HEK293 (cell line): ENCODE measurements at regions not wholly inside any gene's neighbourhood (a gene's known extent, or its start where the extent isn't known, plus 50 kb on each side); places are given as distances from the start of the nearest gene placed in this dataset.

ENCODE experiments used
- CTCF ChIA-PET: fragments of 350-600 bp; formaldehyde crosslinking; extraction: SDS; loops from one replicate; lab custom pipeline; 2021; ENCODE audit warnings: antibody characterized with exemption; lab: Yijun Ruan, JAX
- POLR2A ChIA-PET: fragments of 300-600 bp; formaldehyde crosslinking; extraction: SDS; loops from one replicate; lab custom pipeline; 2020; ENCODE audit warnings: antibody characterized with exemption, inconsistent platforms; lab: Yijun Ruan, JAX
- H3K27ac ChIP-seq: fragments of 200-500 bp; sonication (Bioruptor generic); 2 replicates; pipeline ENCODE4 v1.5.1; 2014; ENCODE audit warnings: low read depth, low read length, control low read depth, inconsistent platforms; ENCODE audit errors: extremely low read depth
- H3K36me3 ChIP-seq, 2 experiments: fragments of 200-500 bp in 1 of 2; sonication (Bioruptor generic) in 1 of 2; 1 replicate in 1 of 2; 2 replicates in 1 of 2; pipeline ENCODE4 v1.5.1; 2014 to 2017; ENCODE audit warnings: inconsistent platforms in 2 of 2, low read length in 2 of 2; ENCODE audit not compliant: control insufficient read depth in 2 of 2, insufficient read depth in 1 of 2
- H3K4me1 ChIP-seq: fragments of 200-500 bp; sonication (Bioruptor generic); 2 replicates; pipeline ENCODE4 v1.5.1; 2014; ENCODE audit warnings: mild to moderate bottlenecking, low read length, inconsistent platforms; ENCODE audit not compliant: control insufficient read depth, insufficient read depth
- H3K4me3 ChIP-seq: 2 replicates; pipeline ENCODE4 v1.5.1; 2011; ENCODE audit warnings: low read depth, mild to moderate bottlenecking, control low read depth, low read length, moderate library complexity
- H3K9me3 ChIP-seq: fragments of 200-500 bp; sonication (Bioruptor generic); 2 replicates; pipeline ENCODE4 v1.5.1; 2014; ENCODE audit warnings: low read depth, low read length, inconsistent platforms; ENCODE audit not compliant: control insufficient read depth, insufficient read depth
- GFI1B ChIP-seq: fragments of 450-650 bp; formaldehyde crosslinking; IDR thresholded peaks from 2 replicates; pipeline ENCODE4 v1.5.1; 2016; ENCODE audit warnings: missing biosample characterization, missing genetic modification characterization
- HIC1 ChIP-seq: fragments of 450-650 bp; formaldehyde crosslinking; IDR thresholded peaks from 2 replicates; pipeline ENCODE4 v1.5.1; 2016; ENCODE audit warnings: missing biosample characterization, missing genetic modification characterization
- INSM2 ChIP-seq: fragments of 450-650 bp; formaldehyde crosslinking; IDR thresholded peaks from 2 replicates; pipeline ENCODE4 v1.5.1; 2016; ENCODE audit warnings: missing biosample characterization, missing genetic modification characterization
- KLF16 ChIP-seq: fragments of 450-650 bp; formaldehyde crosslinking; IDR thresholded peaks from 2 replicates; pipeline ENCODE4 v1.5.1; 2017; ENCODE audit warnings: missing biosample characterization, missing genetic modification characterization
- MZF1 ChIP-seq: fragments of 450-650 bp; formaldehyde crosslinking; IDR thresholded peaks from 2 replicates; pipeline ENCODE4 v1.5.1; 2017; ENCODE audit warnings: missing biosample characterization, missing genetic modification characterization, borderline replicate concordance
- REPIN1 ChIP-seq: fragments of 450-650 bp; formaldehyde crosslinking; IDR thresholded peaks from 2 replicates; pipeline ENCODE4 v1.5.1; 2017; ENCODE audit warnings: missing biosample characterization, missing genetic modification characterization, low read depth
- SP3 ChIP-seq: fragments of 450-650 bp; formaldehyde crosslinking; IDR thresholded peaks from 2 replicates; pipeline ENCODE4 v1.5.1; 2016; ENCODE audit warnings: missing biosample characterization, missing genetic modification characterization
- TRIM28 ChIP-seq: IDR thresholded peaks from 2 replicates; pipeline ENCODE4 v1.6.1; 2011; ENCODE audit warnings: low read length, control low read depth, borderline replicate concordance
- ZBTB1 ChIP-seq: fragments of 450-650 bp; formaldehyde crosslinking; IDR thresholded peaks from 2 replicates; pipeline ENCODE4 v1.5.1; 2016; ENCODE audit warnings: missing biosample characterization, missing genetic modification characterization
- ZBTB11 ChIP-seq: fragments of 450-650 bp; formaldehyde crosslinking; conservative IDR thresholded peaks from 2 replicates; pipeline ENCODE4 v1.5.1; 2016; ENCODE audit warnings: low read depth, missing biosample characterization, missing genetic modification characterization
- ZBTB17 ChIP-seq: fragments of 450-650 bp; formaldehyde crosslinking; IDR thresholded peaks from 2 replicates; pipeline ENCODE4 v1.5.1; 2016; ENCODE audit warnings: missing biosample characterization, missing genetic modification characterization
- ZBTB20 ChIP-seq: fragments of 450-650 bp; formaldehyde crosslinking; IDR thresholded peaks from 2 replicates; pipeline ENCODE4 v1.5.1; 2016; ENCODE audit warnings: missing biosample characterization, missing genetic modification characterization
- ZNF174 ChIP-seq: fragments of 450-650 bp; formaldehyde crosslinking; IDR thresholded peaks from 2 replicates; pipeline ENCODE4 v1.5.0; 2017; ENCODE audit warnings: missing biosample characterization, mild to moderate bottlenecking, missing genetic modification characterization
- ZNF214 ChIP-seq: fragments of 450-650 bp; formaldehyde crosslinking; IDR thresholded peaks from 2 replicates; pipeline ENCODE4 v1.5.1; 2017; ENCODE audit warnings: missing biosample characterization, mild to moderate bottlenecking, missing genetic modification characterization, borderline replicate concordance
- ZNF24 ChIP-seq: fragments of 450-650 bp; formaldehyde crosslinking; IDR thresholded peaks from 2 replicates; pipeline ENCODE4 v1.5.1; 2016; ENCODE audit warnings: missing biosample characterization, missing genetic modification characterization
- ZNF350 ChIP-seq: fragments of 450-650 bp; formaldehyde crosslinking; IDR thresholded peaks from 2 replicates; pipeline ENCODE4 v1.5.0; 2017; ENCODE audit warnings: missing biosample characterization, mild to moderate bottlenecking, missing genetic modification characterization
- ZNF560 ChIP-seq: fragments of 450-650 bp; formaldehyde crosslinking; IDR thresholded peaks from 2 replicates; pipeline ENCODE4 v1.5.1; 2017; ENCODE audit warnings: missing biosample characterization, missing genetic modification characterization, borderline replicate concordance
- ZNF670 ChIP-seq: fragments of 450-650 bp; formaldehyde crosslinking; IDR thresholded peaks from 2 replicates; pipeline ENCODE4 v1.5.1; 2016; ENCODE audit warnings: missing biosample characterization, missing genetic modification characterization, low read depth
- ZNF701 ChIP-seq: fragments of 450-650 bp; formaldehyde crosslinking; IDR thresholded peaks from 2 replicates; pipeline ENCODE4 v1.5.1; 2016; ENCODE audit warnings: missing biosample characterization, missing genetic modification characterization
- ZNF76 ChIP-seq: fragments of 450-650 bp; formaldehyde crosslinking; IDR thresholded peaks from 2 replicates; pipeline ENCODE4; 2016; ENCODE audit warnings: low read depth, missing biosample characterization, missing genetic modification characterization, borderline replicate concordance
- ZNF768 ChIP-seq: fragments of 450-650 bp; formaldehyde crosslinking; IDR thresholded peaks from 2 replicates; pipeline ENCODE4 v1.5.1; 2018; ENCODE audit warnings: missing biosample characterization, mild to moderate bottlenecking, missing genetic modification characterization
- TF ChIP-seq, protein P1 (sequence below): fragments of 450-650 bp; formaldehyde crosslinking; IDR thresholded peaks from 2 replicates; pipeline ENCODE4 v1.5.1; 2016; ENCODE audit warnings: missing biosample characterization, missing genetic modification characterization
- TF ChIP-seq, protein P2 (sequence below): fragments of 450-650 bp; formaldehyde crosslinking; IDR thresholded peaks from 2 replicates; pipeline ENCODE4 v1.5.1; 2017; ENCODE audit warnings: missing biosample characterization, missing genetic modification characterization
- TF ChIP-seq, protein P3 (sequence below): fragments of 450-650 bp; formaldehyde crosslinking; IDR thresholded peaks from 2 replicates; pipeline ENCODE4 v1.5.1; 2016; ENCODE audit warnings: missing biosample characterization, missing genetic modification characterization, low read depth

- TF ChIP-seq HIC1 (no peak), SP3 (tag by site-specific recombination) (no peak), INSM2 (tag by site-specific recombination) (no peak), ZBTB17 (no peak)
- TF ChIP-seq, protein P1, sequence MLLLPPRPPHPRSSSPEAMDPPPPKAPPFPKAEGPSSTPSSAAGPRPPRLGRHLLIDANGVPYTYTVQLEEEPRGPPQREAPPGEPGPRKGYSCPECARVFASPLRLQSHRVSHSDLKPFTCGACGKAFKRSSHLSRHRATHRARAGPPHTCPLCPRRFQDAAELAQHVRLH (tag by site-specific recombination): no peak
Measured at GRCh38 chr7:136210079-136210478, 232.9 kb upstream of the MTPN start (continued).

DNA sequence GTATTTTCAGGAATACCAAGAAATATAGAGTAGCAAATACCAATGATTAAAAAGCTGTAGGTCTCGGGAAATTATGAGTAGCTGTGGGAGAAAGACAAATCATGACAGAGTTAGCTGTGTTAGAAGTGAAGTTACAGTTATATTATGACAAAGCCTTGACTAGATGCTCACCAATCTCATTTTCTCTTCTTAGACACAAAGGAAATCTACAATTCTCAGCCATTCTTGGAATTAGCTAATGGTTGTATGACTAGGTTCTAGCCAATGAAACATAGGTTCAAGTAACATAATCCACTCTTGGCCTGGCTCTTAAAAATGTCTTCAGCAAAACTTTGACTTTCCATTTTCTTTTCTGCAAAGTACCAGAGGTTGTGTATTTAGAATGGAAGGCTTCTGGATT is 228.8 kb upstream of the MTPN start:
- H3K36me3 ChIP-seq: no peaks in the 10 kb centered on the region
- H3K4me3 ChIP-seq: no peak overlapping the region
- ChIA-PET CTCF (no interaction called here), POLR2A (no interaction called here)
- no peaks in the 10 kb centered on the region for H3K9me3 ChIP-seq
- TF ChIP-seq ZNF174 (tag by site-specific recombination) (no peak), ZNF768 (tag by site-specific recombination) (no peak), TRIM28 (no peak), ZBTB11 (tag by site-specific recombination) (no peak), GFI1B (tag by site-specific recombination) (no peak), ZNF701 (tag by site-specific recombination) (no peak), ZNF350 (no peak), ZNF214 (tag by site-specific recombination) (no peak), ZNF76 (tag by site-specific recombination) (no peak), ZNF670 (tag by site-specific recombination) (no peak), ZNF24 (tag by site-specific recombination) (no peak), ZBTB1 (tag by site-specific recombination) (no peak), ZBTB20 (tag by site-specific recombination) (no peak), KLF16 (tag by site-specific recombination) (no peak), REPIN1 (tag by site-specific recombination) (no peak), MZF1 (no peak), ZNF560 (no peak)
- TF ChIP-seq, protein P2, sequence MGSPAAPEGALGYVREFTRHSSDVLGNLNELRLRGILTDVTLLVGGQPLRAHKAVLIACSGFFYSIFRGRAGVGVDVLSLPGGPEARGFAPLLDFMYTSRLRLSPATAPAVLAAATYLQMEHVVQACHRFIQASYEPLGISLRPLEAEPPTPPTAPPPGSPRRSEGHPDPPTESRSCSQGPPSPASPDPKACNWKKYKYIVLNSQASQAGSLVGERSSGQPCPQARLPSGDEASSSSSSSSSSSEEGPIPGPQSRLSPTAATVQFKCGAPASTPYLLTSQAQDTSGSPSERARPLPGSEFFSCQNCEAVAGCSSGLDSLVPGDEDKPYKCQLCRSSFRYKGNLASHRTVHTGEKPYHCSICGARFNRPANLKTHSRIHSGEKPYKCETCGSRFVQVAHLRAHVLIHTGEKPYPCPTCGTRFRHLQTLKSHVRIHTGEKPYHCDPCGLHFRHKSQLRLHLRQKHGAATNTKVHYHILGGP (tag by site-specific recombination): no peak
- TF ChIP-seq, protein P3, sequence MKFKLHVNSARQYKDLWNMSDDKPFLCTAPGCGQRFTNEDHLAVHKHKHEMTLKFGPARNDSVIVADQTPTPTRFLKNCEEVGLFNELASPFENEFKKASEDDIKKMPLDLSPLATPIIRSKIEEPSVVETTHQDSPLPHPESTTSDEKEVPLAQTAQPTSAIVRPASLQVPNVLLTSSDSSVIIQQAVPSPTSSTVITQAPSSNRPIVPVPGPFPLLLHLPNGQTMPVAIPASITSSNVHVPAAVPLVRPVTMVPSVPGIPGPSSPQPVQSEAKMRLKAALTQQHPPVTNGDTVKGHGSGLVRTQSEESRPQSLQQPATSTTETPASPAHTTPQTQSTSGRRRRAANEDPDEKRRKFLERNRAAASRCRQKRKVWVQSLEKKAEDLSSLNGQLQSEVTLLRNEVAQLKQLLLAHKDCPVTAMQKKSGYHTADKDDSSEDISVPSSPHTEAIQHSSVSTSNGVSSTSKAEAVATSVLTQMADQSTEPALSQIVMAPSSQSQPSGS: no peak
- H3K4me1 ChIP-seq: no peaks in the 10 kb centered on the region
- no peak overlapping the region for H3K27ac ChIP-seq
